Heart left ventricle (tissue), 16 donors: ENCODE measurements at regions not wholly inside any gene's neighbourhood (a gene's known extent, or its start where the extent isn't known, plus 50 kb on each side); places are given as distances from the start of the nearest gene placed in this dataset.

Source experiments
- ATAC-seq, 4 donors: fragments of 200-7000 bp; cut with Tn5 transposase; one replicate each; pipeline ENCODE4 v1.9.1; 2020 to 2022; ENCODE audit warnings: moderate library complexity in 4 of 4, mild to moderate bottlenecking in 3 of 4, moderate number of reproducible peaks in 1 of 4
- DNase-seq, 5 donors: peaks; one replicate each; pipeline ENCODE4 v3.0.0-alpha.2; 2020
- H3K27ac ChIP-seq, 12 donors: fragments of 200-600 bp; sonication (generic) in 4 of 12; one replicate each; pipeline versions ENCODE4 v1.5.0 to v1.8.0; 2016 to 2022; ENCODE audit warnings: mild to moderate bottlenecking in 2 of 12
- H3K27me3 ChIP-seq, 9 donors: fragments of 200-600 bp; sonication (generic) in 2 of 9; one replicate each; pipeline versions ENCODE4 v1.5.1 to v1.8.0; 2016 to 2022; ENCODE audit warnings: mild to moderate bottlenecking in 3 of 9
- H3K36me3 ChIP-seq, 9 donors: fragments of 200-600 bp; sonication (generic) in 2 of 9; one replicate each; pipeline versions ENCODE4 v1.5.0 to v1.8.0; 2018 to 2022; ENCODE audit warnings: mild to moderate bottlenecking in 2 of 9
- H3K4me1 ChIP-seq, 12 donors: fragments of 200-600 bp; sonication (generic) in 4 of 12; one replicate each; pipeline versions ENCODE4 v1.5.0 to v1.8.0; 2016 to 2022; ENCODE audit warnings: mild to moderate bottlenecking in 3 of 12
- H3K4me3 ChIP-seq, 12 donors: fragments of 200-600 bp; sonication (generic) in 4 of 12; one replicate each; pipeline versions ENCODE4 v1.5.0 to v1.8.0; 2017 to 2022; ENCODE audit warnings: mild to moderate bottlenecking in 9 of 12, moderate library complexity in 4 of 12
- H3K9me3 ChIP-seq, 12 donors: fragments of 200-600 bp; sonication (generic) in 4 of 12; one replicate each; pipeline versions ENCODE4 v1.5.0 to v1.8.0; 2016 to 2022; ENCODE audit warnings: mild to moderate bottlenecking in 1 of 12
- CTCF ChIP-seq, 12 donors: fragments of 200-600 bp; sonication (generic) in 4 of 12; IDR thresholded peaks; one replicate each; pipeline versions ENCODE4 v1.5.0 to v1.8.0; 2018 to 2022; ENCODE audit warnings: antibody characterized with exemption in 12 of 12, mild to moderate bottlenecking in 5 of 12
- POLR2A ChIP-seq, 2 donors: fragments of 450-650 bp; IDR thresholded peaks; one replicate each; pipeline ENCODE4 v1.6.1; 2017; ENCODE audit warnings: antibody characterized with exemption in 2 of 2, mild to moderate bottlenecking in 2 of 2, moderate library complexity in 2 of 2
- WGBS, 4 donors: extraction: QIAGEN DNeasy Blood & Tissue Kit in 2 of 4; methylation state at CpG; one replicate each; pipeline versions ENCODE4 v1.1.5 to v1.1.7; 2013 to 2018; 5-methylcytosine and 5-hydroxymethylcytosine counted together
- intact Hi-C, 10 donors: fragments of 100-400 bp; cut with DNase I; formaldehyde crosslinking; loops; one replicate each; pipeline versions ENCODE4 v1.11.1 to v1.14.2; 2022
- donor health status: ischemic (EF 13 %, LVEDD 7.1; RV severe dilation, severe dysfunction).
- donor health status: healthy with polysubstance abuse.
- donor health status: DM: no; HTN: yes; CAD: no.
- donor health status: DM: no; HTN: no; CAD: no.
- donor health status: ischemic (EF 25% LVEDD 6.9; RV normal size, moderate dysfunction).
- donor health status: ischemic (EF 25% LVEDD 5.7; RV mildly dilated, moderate dysfunction).
- donor health status: healthy.
- donor health status: DM: yes; HTN: yes; CAD: no.
- donor health status: ischemic (EF 35%, LVEDD 5.7; RV mildly dilated, moderate dysfunction).
- donor health status: nonischemic (EF 11% LVEDD 7.7; RV severe dilation, severe dysfunction).
- donor health status: DM: yes; HTN: yes; CAD: no.
- donor health status: PGD.
- donor health status: ischemic (EF 29% LVEDD 5.4; RV normal size, mild dysfunction).
- donor health status: nonischemic (EF 23%, LVEDD 6.1; RV moderate dilation, normal function).

GRCh38 chr1:96651517-96651916 lies 70.1 kb upstream of the PTBP2 start:
- DNase-seq (no peak), ATAC-seq (no peak)
- H3K4me1 ChIP-seq: no peaks in the 10 kb centered on the region
- no peak overlapping the region for H3K27ac ChIP-seq
- no peaks in the 10 kb centered on the region for H3K27me3 ChIP-seq
- no peaks in the 10 kb centered on the region for H3K36me3 ChIP-seq
- no peak for TF ChIP-seq POLR2A (IDR thresholded peaks at IDR 0.05)
- no peak for TF ChIP-seq CTCF (IDR thresholded peaks at IDR 0.05)
- intact Hi-C loops: no loop called here
- H3K9me3 ChIP-seq: peaks cover 0 to 7% (median 0%) of the 10 kb centered on the region in 12 donors
- WGBS, 4 donors: 77 to 100% (median 88%) methylated on average over 4 to 5 of the region's 5 CpGs
- no peak overlapping the region for H3K4me3 ChIP-seq

DNA sequence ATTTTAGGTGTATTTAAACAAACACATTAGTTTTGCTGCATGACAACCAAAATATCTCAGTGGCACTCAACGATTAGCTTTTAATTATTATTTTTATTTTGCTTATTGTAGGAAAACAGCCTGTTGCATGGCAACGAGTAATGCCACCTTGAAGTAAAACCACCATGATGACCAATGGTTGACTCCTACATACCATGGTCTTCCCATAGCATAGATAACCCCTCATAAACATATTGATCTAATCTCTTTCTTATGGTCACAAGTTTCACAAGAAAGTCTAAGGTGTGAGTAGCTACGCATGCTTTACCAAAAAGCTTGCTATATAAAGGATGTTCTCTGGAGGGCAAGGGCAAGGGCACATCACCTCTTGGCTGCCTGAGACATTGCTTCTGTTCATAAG lies 61.5 kb upstream of the PTBP2 start:
- ATAC-seq (no peak), DNase-seq (no peak)
- no peak for TF ChIP-seq POLR2A (IDR thresholded peaks at IDR 0.05)
- no peak for TF ChIP-seq CTCF (IDR thresholded peaks at IDR 0.05)
- intact Hi-C loops: no loop called here
- Histone ChIP-seq H3K9me3 (peaks cover 0 to 33% (median 0%) of the 10 kb centered on the region in 12 donors), H3K4me1 (no peaks in the 10 kb centered on the region), H3K36me3 (no peaks in the 10 kb centered on the region), H3K27me3 (no peaks in the 10 kb centered on the region), H3K27ac (no peak overlapping the region), H3K4me3 (no peak overlapping the region)
- WGBS, 4 donors: 83 to 85% (median 84%) methylated on average over 3 of the region's 3 CpGs

DNA sequence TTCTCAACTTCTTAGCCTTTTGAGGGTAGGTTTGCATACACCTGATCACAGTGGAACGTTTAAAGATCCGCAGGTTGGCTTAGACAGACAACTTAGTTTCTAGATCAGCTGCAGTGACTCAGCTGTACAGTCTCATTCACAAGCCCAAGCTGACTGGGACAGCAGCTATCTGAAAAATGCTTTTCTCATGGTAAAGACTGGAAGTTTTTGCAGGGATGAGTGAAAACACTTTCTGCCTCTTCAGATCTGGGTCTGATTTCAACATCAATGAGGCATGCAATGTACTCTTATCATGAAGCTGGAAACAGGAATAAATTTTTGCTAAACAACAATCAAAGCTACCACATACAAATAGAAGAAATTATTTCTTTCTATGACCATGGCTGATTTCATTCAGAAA lies 61.1 kb upstream of the PTBP2 start:
- ATAC-seq: no peak

More for the DNA sequence above, 61.1 kb upstream of the PTBP2 start:
- no peak for TF ChIP-seq CTCF (IDR thresholded peaks at IDR 0.05)
- no peak for TF ChIP-seq POLR2A (IDR thresholded peaks at IDR 0.05)
- Histone ChIP-seq H3K27ac (no peak overlapping the region), H3K36me3 (no peaks in the 10 kb centered on the region), H3K9me3 (peaks cover 0 to 33% (median 0%) of the 10 kb centered on the region in 12 donors), H3K4me1 (no peaks in the 10 kb centered on the region), H3K4me3 (no peak overlapping the region), H3K27me3 (no peaks in the 10 kb centered on the region)
- intact Hi-C loops: no loop called here
- 75 to 90% (median 86%) methylated on average over 2 of the region's 2 CpGs for WGBS, 4 donors
- DNase-seq: no peak
